Left lobe of liver (tissue), 2 donors: ENCODE measurements at regions not wholly inside any gene's neighbourhood (a gene's known extent, or its start where the extent isn't known, plus 50 kb on each side); places are given as distances from the start of the nearest gene placed in this dataset.
"Not testable (repeated sequence)": the region's sequence is repeated elsewhere in the genome, so short reads cannot be mapped to it uniquely, and the experiment has no call there.

ENCODE experiments used
- ATAC-seq: fragments of 200-7000 bp; cut with Tn5 transposase; one replicate; pipeline ENCODE4 v1.9.1; 2020; ENCODE audit warnings: mild to moderate bottlenecking, moderate library complexity
- DNase-seq: peaks from one replicate; pipeline ENCODE4 v3.0.0-alpha.2; 2020; ENCODE audit warnings: low spot score
- donor health status: DM: no; HTN: no; CAD: no; lungs with moderate emphysema.
- donor health status: DM: no; HTN: yes; CAD: no.

GRCh38 chr3:35409991-35410390 is 229.3 kb upstream of the ARPP21 start:
- ATAC-seq (no peak), DNase-seq (no peak)

- ATAC-seq (no peak), DNase-seq (no peak)
Measured at GRCh38 chr3:35413483-35413882, 225.8 kb upstream of the ARPP21 start.

GRCh38 chr3:35417080-35417479 is 222.2 kb upstream of the ARPP21 start:
- DNase-seq (no peak), ATAC-seq (peak; percentile 80)

GRCh38 chr3:35422101-35422500 is 217.2 kb upstream of the ARPP21 start:
- ATAC-seq (no peak), DNase-seq (no peak)

GRCh38 chr3:35422836-35423601 is 216.3 kb upstream of the ARPP21 start:
- DNase-seq (no peak), ATAC-seq (no peak)

- ATAC-seq, result no peak
Measured at GRCh38 chr3:35426366-35426958, 212.9 kb upstream of the ARPP21 start.

GRCh38 chr3:35437381-35437780 is 201.9 kb upstream of the ARPP21 start:
- DNase-seq (no peak), ATAC-seq (no peak)

More at GRCh38 chr3:35426366-35426958, 212.9 kb upstream of the ARPP21 start:
- no peak for DNase-seq

GRCh38 chr3:35438101-35438500 is 201.2 kb upstream of the ARPP21 start:
- ATAC-seq (no peak), DNase-seq (no peak)

GRCh38 chr3:35439663-35440062 is 199.7 kb upstream of the ARPP21 start:
- ATAC-seq (no peak), DNase-seq (no peak)

- peak; percentile 56 for ATAC-seq
- no peak for DNase-seq
Measured at GRCh38 chr3:35440826-35441225, 198.5 kb upstream of the ARPP21 start.

GRCh38 chr3:35446896-35447295 is 192.4 kb upstream of the ARPP21 start:
- ATAC-seq, result no peak

GRCh38 chr3:35448121-35448520 is 191.2 kb upstream of the ARPP21 start:
- peak; percentile 87 for ATAC-seq
- DNase-seq, result peak; percentile 66

More at GRCh38 chr3:35446896-35447295, 192.4 kb upstream of the ARPP21 start:
- DNase-seq, result no peak

- DNase-seq, result no peak
- ATAC-seq, result peak; percentile 76
Measured at GRCh38 chr3:35448681-35449080, 190.6 kb upstream of the ARPP21 start.

- not testable (repeated sequence) for DNase-seq, ATAC-seq
Measured at GRCh38 chr3:35454819-35455218, 184.5 kb upstream of the ARPP21 start.

- ATAC-seq (peak; percentile 63), DNase-seq (no peak)
Measured at GRCh38 chr3:35473956-35474355, 165.4 kb upstream of the ARPP21 start.

GRCh38 chr3:35482566-35482965 is 156.8 kb upstream of the ARPP21 start:
- not testable (repeated sequence) for ATAC-seq

GRCh38 chr3:35483131-35483530 is 156.2 kb upstream of the ARPP21 start:
- ATAC-seq (no peak), DNase-seq (no peak)

More at GRCh38 chr3:35482566-35482965, 156.8 kb upstream of the ARPP21 start:
- not testable (repeated sequence) for DNase-seq

- DNase-seq, result no peak
- no peak for ATAC-seq
Measured at GRCh38 chr3:35484929-35485530, 154.3 kb upstream of the ARPP21 start.

- DNase-seq (no peak), ATAC-seq (peak; percentile 57)
Measured at GRCh38 chr3:35486295-35486694, 153.0 kb upstream of the ARPP21 start.

- ATAC-seq (no peak), DNase-seq (no peak)
Measured at GRCh38 chr3:35487376-35487775, 151.9 kb upstream of the ARPP21 start.

- ATAC-seq (no peak), DNase-seq (no peak)
Measured at GRCh38 chr3:35488526-35488925, 150.8 kb upstream of the ARPP21 start.

- DNase-seq, result no peak
- no peak for ATAC-seq
Measured at GRCh38 chr3:35492841-35493240, 146.5 kb upstream of the ARPP21 start.
